Heart left ventricle (tissue), 13 donors: ENCODE measurements at regions not wholly inside any gene's neighbourhood (a gene's known extent, or its start where the extent isn't known, plus 50 kb on each side); places are given as distances from the start of the nearest gene placed in this dataset.
"Not testable (repeated sequence)": the region's sequence is repeated elsewhere in the genome, so short reads cannot be mapped to it uniquely, and the experiment has no call there.

Experiments
- POLR2A ChIP-seq, 2 donors: fragments of 450-650 bp; IDR thresholded peaks; one replicate each; pipeline ENCODE4 v1.6.1; 2017; ENCODE audit warnings: antibody characterized with exemption in 2 of 2, mild to moderate bottlenecking in 2 of 2, moderate library complexity in 2 of 2
- TF ChIP-seq, protein P1 (sequence below), 12 donors: fragments of 200-600 bp; sonication (generic) in 4 of 12; IDR thresholded peaks; one replicate each; pipeline versions ENCODE4 v1.5.0 to v1.8.0; 2018 to 2022; ENCODE audit warnings: antibody characterized with exemption in 12 of 12, mild to moderate bottlenecking in 5 of 12
- donor health status: ischemic (EF 13 %, LVEDD 7.1; RV severe dilation, severe dysfunction).
- donor health status: DM: no; HTN: yes; CAD: no.
- donor health status: DM: no; HTN: no; CAD: no.
- donor health status: ischemic (EF 25% LVEDD 6.9; RV normal size, moderate dysfunction).
- donor health status: ischemic (EF 25% LVEDD 5.7; RV mildly dilated, moderate dysfunction).
- donor health status: ischemic (EF 35%, LVEDD 5.7; RV mildly dilated, moderate dysfunction).
- donor health status: nonischemic (EF 11% LVEDD 7.7; RV severe dilation, severe dysfunction).
- donor health status: DM: yes; HTN: yes; CAD: no.
- donor health status: PGD.
- donor health status: ischemic (EF 29% LVEDD 5.4; RV normal size, mild dysfunction).
- donor health status: nonischemic (EF 23%, LVEDD 6.1; RV moderate dilation, normal function).

GRCh38 chr7:51805783-51806431, 489.3 kb upstream of the COBL start:
- TF ChIP-seq POLR2A (IDR thresholded peaks at IDR 0.05), result not testable (repeated sequence)
- TF ChIP-seq, protein P1, sequence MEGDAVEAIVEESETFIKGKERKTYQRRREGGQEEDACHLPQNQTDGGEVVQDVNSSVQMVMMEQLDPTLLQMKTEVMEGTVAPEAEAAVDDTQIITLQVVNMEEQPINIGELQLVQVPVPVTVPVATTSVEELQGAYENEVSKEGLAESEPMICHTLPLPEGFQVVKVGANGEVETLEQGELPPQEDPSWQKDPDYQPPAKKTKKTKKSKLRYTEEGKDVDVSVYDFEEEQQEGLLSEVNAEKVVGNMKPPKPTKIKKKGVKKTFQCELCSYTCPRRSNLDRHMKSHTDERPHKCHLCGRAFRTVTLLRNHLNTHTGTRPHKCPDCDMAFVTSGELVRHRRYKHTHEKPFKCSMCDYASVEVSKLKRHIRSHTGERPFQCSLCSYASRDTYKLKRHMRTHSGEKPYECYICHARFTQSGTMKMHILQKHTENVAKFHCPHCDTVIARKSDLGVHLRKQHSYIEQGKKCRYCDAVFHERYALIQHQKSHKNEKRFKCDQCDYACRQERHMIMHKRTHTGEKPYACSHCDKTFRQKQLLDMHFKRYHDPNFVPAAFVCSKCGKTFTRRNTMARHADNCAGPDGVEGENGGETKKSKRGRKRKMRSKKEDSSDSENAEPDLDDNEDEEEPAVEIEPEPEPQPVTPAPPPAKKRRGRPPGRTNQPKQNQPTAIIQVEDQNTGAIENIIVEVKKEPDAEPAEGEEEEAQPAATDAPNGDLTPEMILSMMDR (IDR thresholded peaks at IDR 0.05), result not testable (repeated sequence)
